ENCODE measurements at regions not wholly inside any gene's neighbourhood (a gene's known extent, or its start where the extent isn't known, plus 50 kb on each side); places are given as distances from the start of the nearest gene placed in this dataset.
A peak's percentile ranks its signal among the peaks of the same experiment; 100 is the strongest.

- RAD21 ChIA-PET (ENCODE audit: unreplicated experiment), result no interaction called here
- Histone ChIP-seq H3K79me2 (ENCODE audit: control insufficient read depth, insufficient read depth, low read length) (no peaks in the 10 kb centered on the region), H3K27ac (ENCODE audit: control insufficient read depth, insufficient read depth) (no peak overlapping the region), H3K27me3 (replicated peaks in 1 of 2; ENCODE audit: control insufficient read depth in 2 of 2, insufficient read depth in 2 of 2, low read length in 1 of 2) (no peaks in the 10 kb centered on the region), H3K36me3 (ENCODE audit: control insufficient read depth in 2 of 2, insufficient read depth in 2 of 2, low read length in 1 of 2) (no peaks in the 10 kb centered on the region), H3K9me3 (replicated peaks; ENCODE audit: control insufficient read depth, insufficient read depth, low read length) (no peaks in the 10 kb centered on the region; the same call in 2 of the 3 replicates), H3K4me2 (ENCODE audit: control insufficient read depth, insufficient read depth) (peak overlapping the region; percentile 9), H3K4me1 (ENCODE audit: control insufficient read depth, insufficient read depth, low read length) (peaks cover 16% of the 10 kb centered on the region), H4K20me1 (ENCODE audit: control insufficient read depth, insufficient read depth) (no peaks in the 10 kb centered on the region), H2AFZ (ENCODE audit: control insufficient read depth, low read depth, low read length) (no peak overlapping the region), H3K9ac (ENCODE audit: control insufficient read depth, insufficient read depth, low read length) (no peak overlapping the region), H3K4me3 (no peak overlapping the region)
- DNase-seq (ENCODE audit: low read depth, low spot score) (peak; percentile 11), ATAC-seq (peak; percentile 60), FAIRE-seq (no peak)
- SMC1A ChIA-PET (ENCODE audit: uncharacterized antibody, unreplicated experiment), result no interaction called here
- in situ Hi-C loops (cut with MboI) (no loop called here), intact Hi-C loops (cut with micrococcal nuclease; ENCODE audit: unreplicated experiment) (no loop called here)
- TF ChIP-seq SMARCA5 (IDR thresholded peaks at IDR 0.05) (no peak), PAX5 (IDR thresholded peaks at IDR 0.05; ENCODE audit: borderline replicate concordance, low read depth, low read length) (no peak), TCF12 (IDR thresholded peaks at IDR 0.05; ENCODE audit: low read depth, low read length) (peak; percentile 16; the same call in 1 of the 2 replicates), POLR2AphosphoS2 (IDR thresholded peaks at IDR 0.05; ENCODE audit: low read depth, low read length) (no peak), YY1 (IDR thresholded peaks at IDR 0.05; ENCODE audit: low read depth, low read length) (0 out of 2 replicates have a peak, but pooled peaks have one; percentile 14), TCF3 (IDR thresholded peaks at IDR 0.05; ENCODE audit: borderline replicate concordance, insufficient read depth, low read depth, low read length) (0 out of 2 replicates have a peak, but pooled peaks have one; percentile 15), PML (IDR thresholded peaks at IDR 0.05; ENCODE audit: low read length) (no peak), ZNF207 (IDR thresholded peaks at IDR 0.05; ENCODE audit: borderline replicate concordance) (no peak)
- POLR2A ChIA-PET, result no interaction called here
- 7% methylated on average over 1 of the region's 1 CpG for WGBS (ENCODE audit: insufficient coverage, insufficient replicate concordance, low lambda C conversion rate, missing lambda C conversion rate)
- BruUV-seq (replicated peaks), result no TSS peak
- CTCF ChIA-PET, result no interaction called here
Measured at GRCh38 chr4:103497692-103498091, 222.1 kb downstream of the TACR3 start.

- Histone ChIP-seq H3K79me2 (ENCODE audit: control insufficient read depth, insufficient read depth, low read length) (no peaks in the 10 kb centered on the region), H3K9ac (ENCODE audit: control insufficient read depth, insufficient read depth, low read length) (no peak overlapping the region), H3K4me3 (no peak overlapping the region), H3K27me3 (replicated peaks in 1 of 2; ENCODE audit: control insufficient read depth in 2 of 2, insufficient read depth in 2 of 2, low read length in 1 of 2) (no peaks in the 10 kb centered on the region), H3K9me3 (replicated peaks; ENCODE audit: control insufficient read depth, insufficient read depth, low read length) (no peaks in the 10 kb centered on the region; the same call in 2 of the 3 replicates), H4K20me1 (ENCODE audit: control insufficient read depth, insufficient read depth) (no peaks in the 10 kb centered on the region), H3K4me1 (ENCODE audit: control insufficient read depth, insufficient read depth, low read length) (peaks cover 16% of the 10 kb centered on the region), H2AFZ (ENCODE audit: control insufficient read depth, low read depth, low read length) (no peak overlapping the region), H3K27ac (ENCODE audit: control insufficient read depth, insufficient read depth) (no peak overlapping the region), H3K4me2 (ENCODE audit: control insufficient read depth, insufficient read depth) (no peak overlapping the region), H3K36me3 (ENCODE audit: control insufficient read depth in 2 of 2, insufficient read depth in 2 of 2, low read length in 1 of 2) (no peaks in the 10 kb centered on the region)
- POLR2A ChIA-PET, result no interaction called here
- in situ Hi-C loops (cut with MboI) (no loop called here), intact Hi-C loops (cut with micrococcal nuclease; ENCODE audit: unreplicated experiment) (no loop called here)
- ATAC-seq, result no peak
- DNase-seq (ENCODE audit: low read depth, low spot score), result no peak
- BruUV-seq (replicated peaks), result no TSS peak
- TF ChIP-seq NFYA (IDR thresholded peaks at IDR 0.05; ENCODE audit: borderline replicate concordance, low read depth, low read length) (no peak), TCF12 (IDR thresholded peaks at IDR 0.05; ENCODE audit: low read depth, low read length) (peak; percentile 73; the same call in 1 of the 2 replicates), ZNF384 (IDR thresholded peaks at IDR 0.05; ENCODE audit: borderline replicate concordance, low read depth, low read length) (no peak), BRCA1 (IDR thresholded peaks at IDR 0.05; ENCODE audit: low read depth, low read length) (no peak), RBBP5 (conservative IDR thresholded peaks at IDR 0.05) (no peak), MYC (IDR thresholded peaks at IDR 0.05; ENCODE audit: insufficient read depth, insufficient read length, insufficient replicate concordance, low read length, severe bottlenecking) (no peak), HDGF (IDR thresholded peaks at IDR 0.05) (no peak), RUNX3 (IDR thresholded peaks at IDR 0.05; ENCODE audit: low read length) (peak; percentile 78)
- TF ChIP-seq, protein P1, sequence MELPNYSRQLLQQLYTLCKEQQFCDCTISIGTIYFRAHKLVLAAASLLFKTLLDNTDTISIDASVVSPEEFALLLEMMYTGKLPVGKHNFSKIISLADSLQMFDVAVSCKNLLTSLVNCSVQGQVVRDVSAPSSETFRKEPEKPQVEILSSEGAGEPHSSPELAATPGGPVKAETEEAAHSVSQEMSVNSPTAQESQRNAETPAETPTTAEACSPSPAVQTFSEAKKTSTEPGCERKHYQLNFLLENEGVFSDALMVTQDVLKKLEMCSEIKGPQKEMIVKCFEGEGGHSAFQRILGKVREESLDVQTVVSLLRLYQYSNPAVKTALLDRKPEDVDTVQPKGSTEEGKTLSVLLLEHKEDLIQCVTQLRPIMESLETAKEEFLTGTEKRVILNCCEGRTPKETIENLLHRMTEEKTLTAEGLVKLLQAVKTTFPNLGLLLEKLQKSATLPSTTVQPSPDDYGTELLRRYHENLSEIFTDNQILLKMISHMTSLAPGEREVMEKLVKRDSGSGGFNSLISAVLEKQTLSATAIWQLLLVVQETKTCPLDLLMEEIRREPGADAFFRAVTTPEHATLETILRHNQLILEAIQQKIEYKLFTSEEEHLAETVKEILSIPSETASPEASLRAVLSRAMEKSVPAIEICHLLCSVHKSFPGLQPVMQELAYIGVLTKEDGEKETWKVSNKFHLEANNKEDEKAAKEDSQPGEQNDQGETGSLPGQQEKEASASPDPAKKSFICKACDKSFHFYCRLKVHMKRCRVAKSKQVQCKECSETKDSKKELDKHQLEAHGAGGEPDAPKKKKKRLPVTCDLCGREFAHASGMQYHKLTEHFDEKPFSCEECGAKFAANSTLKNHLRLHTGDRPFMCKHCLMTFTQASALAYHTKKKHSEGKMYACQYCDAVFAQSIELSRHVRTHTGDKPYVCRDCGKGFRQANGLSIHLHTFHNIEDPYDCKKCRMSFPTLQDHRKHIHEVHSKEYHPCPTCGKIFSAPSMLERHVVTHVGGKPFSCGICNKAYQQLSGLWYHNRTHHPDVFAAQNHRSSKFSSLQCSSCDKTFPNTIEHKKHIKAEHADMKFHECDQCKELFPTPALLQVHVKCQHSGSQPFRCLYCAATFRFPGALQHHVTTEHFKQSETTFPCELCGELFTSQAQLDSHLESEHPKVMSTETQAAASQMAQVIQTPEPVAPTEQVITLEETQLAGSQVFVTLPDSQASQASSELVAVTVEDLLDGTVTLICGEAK (IDR thresholded peaks at IDR 0.05; ENCODE audit: borderline replicate concordance), result no peak
- SMC1A ChIA-PET (ENCODE audit: uncharacterized antibody, unreplicated experiment), result interaction anchor here (1.0 kb wide), 1 partner anchor 11 kb away, joined by 3 read pairs; no protein-coding TSS in a partner anchor
- RAD21 ChIA-PET (ENCODE audit: unreplicated experiment), result no interaction called here
- CTCF ChIA-PET, result no interaction called here
- WGBS (ENCODE audit: insufficient coverage, insufficient replicate concordance, low lambda C conversion rate, missing lambda C conversion rate), result 10% methylated on average over 5 of the region's 5 CpGs
- no peak for FAIRE-seq
Measured at GRCh38 chr4:103496800-103497199, 223.0 kb downstream of the TACR3 start.

All from GM12878 (cell line).